GM19372 (cell line): ENCODE measurements at regions not wholly inside any gene's neighbourhood (a gene's known extent, or its start where the extent isn't known, plus 50 kb on each side); places are given as distances from the start of the nearest gene placed in this dataset.
A peak's percentile ranks its signal among the peaks of the same experiment; 100 is the strongest.
"Not testable (repeated sequence)": the region's sequence is repeated elsewhere in the genome, so short reads cannot be mapped to it uniquely, and the experiment has no call there.

Experiments
- ATAC-seq: cut with Tn5 transposase; IDR thresholded peaks from one replicate; pipeline ENCODE4 v1.9.1; 2021; ENCODE audit warnings: mild to moderate bottlenecking, low read depth, moderate library complexity; ENCODE audit not compliant: unreplicated experiment

- ATAC-seq: not testable (repeated sequence)
Observed at GRCh38 chr3:197459571-197459970, 96.2 kb downstream of the BDH1 start.

DNA sequence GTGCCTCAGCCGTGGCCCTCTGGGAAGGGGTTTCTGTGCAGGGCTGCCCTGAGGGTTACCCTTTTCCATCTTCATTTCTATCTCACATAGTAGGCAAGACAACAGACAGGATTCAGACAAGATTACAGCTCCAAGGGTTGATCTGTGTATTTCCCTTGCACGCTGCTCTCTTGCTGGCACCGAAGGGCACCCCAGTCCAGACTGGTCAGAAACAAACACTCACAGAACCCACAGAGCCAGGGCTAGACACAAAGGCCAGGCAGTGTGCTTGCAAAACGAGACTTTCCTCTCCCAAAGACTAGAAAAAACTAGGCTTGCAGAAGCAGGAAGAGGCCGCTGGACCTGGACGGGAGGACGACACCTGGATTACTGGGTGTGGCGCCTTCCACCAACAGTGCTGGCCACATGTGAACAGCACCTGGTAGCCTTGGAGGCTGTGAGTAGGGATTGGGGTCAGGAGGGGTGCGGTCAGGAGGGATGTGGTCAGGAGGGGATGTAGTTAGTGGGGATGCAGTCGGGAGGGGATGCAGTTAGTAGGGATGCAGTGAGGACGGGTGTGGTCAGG, 96.8 kb downstream of the BDH1 start:
- no peak for ATAC-seq

- ATAC-seq: peak; percentile 56
Observed at GRCh38 chr3:197458179-197458707, 97.5 kb downstream of the BDH1 start.

DNA sequence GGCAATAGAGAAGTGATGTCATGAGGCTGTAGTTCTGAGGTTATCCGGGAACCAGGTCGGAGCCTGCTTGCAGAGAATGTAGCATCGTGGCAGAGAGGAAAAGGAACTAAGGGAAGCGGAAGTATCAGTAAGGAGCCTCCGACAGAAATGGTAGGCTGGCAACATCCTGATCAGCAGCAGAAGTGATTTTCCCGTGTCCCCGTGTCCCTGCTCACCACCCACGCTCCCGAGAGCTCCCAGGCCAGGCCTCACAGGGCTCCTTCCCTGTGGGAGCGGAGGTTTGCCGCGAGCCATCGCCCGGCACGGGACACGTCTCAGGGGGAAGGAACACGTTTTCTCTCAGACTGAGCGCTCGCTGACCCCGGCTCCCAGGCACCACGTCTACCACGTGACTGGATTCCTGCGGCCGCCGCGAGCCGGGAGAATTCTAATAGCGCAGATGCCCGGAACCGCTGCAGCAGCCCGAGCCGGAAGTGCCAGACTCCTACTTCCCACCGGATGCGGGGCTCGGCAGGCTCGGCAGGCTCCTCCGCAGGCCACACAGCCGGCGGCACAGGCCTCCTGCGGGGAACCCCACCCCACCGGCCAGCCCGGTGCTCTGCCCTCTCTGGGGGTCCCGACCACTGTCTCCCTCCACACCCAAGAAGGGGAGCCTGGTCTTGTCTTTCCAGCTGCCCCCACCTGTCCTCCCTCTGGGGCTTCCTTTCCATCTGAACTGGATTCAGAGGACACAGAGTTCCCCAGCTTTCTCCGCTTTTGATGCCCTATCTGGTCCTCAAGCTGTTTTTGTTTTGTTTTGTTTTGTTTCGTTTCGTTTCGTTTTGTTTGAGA, 99.3 kb downstream of the BDH1 start:
- no peak for ATAC-seq

DNA sequence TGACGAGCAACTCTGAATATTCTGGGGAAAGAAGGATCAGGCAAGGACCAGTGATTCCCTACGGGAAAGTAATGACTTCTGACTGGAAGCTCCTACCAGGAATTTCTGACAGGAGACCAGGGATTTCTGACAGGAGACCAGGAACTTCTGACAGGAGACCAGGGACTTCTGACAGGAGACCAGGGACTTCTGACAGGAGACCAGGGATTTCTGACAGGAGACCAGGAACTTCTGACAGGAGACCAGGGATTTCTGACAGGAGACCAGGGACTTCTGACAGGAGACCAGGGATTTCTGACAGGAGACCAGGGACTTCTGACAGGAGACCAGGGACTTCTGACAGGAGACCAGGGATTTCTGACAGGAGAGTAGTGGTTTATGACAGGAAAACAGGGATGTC, 100.9 kb downstream of the BDH1 start:
- not testable (repeated sequence) for ATAC-seq

GRCh38 chr3:197454014-197454413, 101.8 kb downstream of the BDH1 start:
- ATAC-seq: no peak

- ATAC-seq: no peak
Observed at GRCh38 chr3:197450810-197451209, 105.0 kb downstream of the BDH1 start.

- ATAC-seq: no peak
Observed at GRCh38 chr3:197450308-197450707, 105.5 kb downstream of the BDH1 start.

- ATAC-seq: not testable (repeated sequence)
Observed at GRCh38 chr3:197449181-197449580, 106.6 kb downstream of the BDH1 start.

DNA sequence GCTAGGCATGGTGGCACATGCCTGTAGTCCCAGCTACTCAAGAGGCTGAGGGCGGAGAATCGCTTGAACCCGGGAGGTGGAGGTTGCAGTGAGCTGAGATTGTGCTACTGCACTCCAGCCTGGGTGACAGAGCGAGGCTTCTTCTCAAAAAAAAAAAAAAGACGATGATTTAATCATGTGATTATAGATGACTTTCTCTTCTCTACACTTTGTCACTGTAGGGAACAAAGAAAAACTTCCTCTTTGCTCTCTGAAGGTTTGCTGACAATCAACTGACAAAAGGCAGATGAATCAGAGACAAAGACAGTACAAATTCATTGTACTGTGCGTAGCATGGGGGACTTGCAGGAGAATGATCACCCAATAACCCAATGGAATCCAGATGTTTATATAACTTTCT, 108.0 kb downstream of the BDH1 start:
- not testable (repeated sequence) for ATAC-seq

DNA sequence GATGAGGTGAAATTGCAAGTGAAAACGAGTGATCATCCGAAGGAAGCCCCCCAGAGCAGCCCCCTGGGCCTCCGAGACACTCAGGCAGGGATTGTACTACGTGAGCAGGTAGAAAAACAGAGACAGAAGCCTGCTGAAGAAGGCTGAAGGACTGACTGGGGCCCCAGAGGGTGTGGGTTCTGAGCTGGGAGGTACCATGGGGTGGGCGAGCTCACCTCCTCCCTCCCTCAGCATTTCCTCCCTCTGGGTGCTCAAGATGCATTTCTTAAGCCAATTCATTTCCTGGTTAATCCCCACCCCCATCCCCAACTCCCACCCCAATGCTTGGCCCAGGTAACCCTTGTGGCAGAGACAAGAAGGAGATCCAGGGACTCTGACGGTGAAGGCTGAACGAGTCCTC, 108.7 kb downstream of the BDH1 start:
- no peak for ATAC-seq

DNA sequence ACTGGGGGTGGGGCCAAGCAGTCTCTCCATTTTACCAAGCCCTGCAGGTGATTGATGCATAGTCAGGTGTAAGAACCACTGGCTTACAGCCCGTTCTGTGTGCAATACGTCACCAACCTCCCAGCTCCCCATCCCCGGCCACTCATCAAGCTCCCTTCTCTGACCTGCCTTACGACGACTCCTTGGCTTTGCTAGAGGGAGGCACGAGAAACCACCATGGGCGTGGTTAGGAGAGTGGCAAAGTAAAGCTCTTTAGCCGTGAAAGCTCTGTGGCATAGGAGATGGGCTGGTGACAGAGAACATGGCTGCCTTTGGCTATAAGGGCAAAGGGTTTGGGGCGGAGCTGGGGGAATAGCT, 109.1 kb downstream of the BDH1 start:
- no peak for ATAC-seq

DNA sequence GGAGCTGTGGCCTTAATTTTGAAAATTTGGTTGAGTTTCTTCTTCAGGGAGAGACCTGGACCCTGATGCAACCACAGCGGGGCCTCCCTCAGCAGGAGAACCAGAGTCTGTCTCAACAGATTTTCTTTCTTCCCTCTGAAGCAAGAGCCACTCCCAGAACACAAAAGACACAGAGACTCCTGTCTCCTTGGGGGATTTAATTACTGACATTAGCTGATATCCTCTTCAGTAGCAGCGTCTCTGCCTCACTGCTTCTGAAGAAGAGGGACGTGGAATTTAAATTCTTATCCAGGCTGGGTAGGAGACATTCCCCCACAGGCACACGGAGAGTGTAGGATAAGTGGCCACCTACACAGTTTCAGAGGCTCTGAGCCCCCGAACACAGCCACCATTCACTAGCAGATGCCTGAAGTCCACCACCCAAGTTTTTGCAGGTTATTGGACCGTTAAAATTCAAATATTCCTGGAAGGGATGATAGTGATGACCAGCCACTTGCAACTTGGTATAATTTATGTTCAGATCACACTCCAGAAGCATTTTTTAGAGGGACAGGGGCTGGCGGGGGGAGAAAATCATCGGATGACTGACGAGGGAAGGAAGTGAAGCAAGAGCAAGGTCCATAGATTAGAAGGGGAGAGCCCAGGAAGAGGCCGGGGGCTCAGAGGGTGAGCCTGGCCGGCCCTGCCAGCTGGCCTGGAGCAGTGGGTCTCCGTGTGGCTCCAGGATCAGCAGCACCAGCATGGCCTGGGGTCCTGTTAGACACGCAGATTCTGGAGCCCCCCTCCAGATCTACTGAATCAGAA, 109.7 kb downstream of the BDH1 start:
- no peak for ATAC-seq

- ATAC-seq: no peak
Observed at GRCh38 chr3:197444793-197445379, 110.9 kb downstream of the BDH1 start.

DNA sequence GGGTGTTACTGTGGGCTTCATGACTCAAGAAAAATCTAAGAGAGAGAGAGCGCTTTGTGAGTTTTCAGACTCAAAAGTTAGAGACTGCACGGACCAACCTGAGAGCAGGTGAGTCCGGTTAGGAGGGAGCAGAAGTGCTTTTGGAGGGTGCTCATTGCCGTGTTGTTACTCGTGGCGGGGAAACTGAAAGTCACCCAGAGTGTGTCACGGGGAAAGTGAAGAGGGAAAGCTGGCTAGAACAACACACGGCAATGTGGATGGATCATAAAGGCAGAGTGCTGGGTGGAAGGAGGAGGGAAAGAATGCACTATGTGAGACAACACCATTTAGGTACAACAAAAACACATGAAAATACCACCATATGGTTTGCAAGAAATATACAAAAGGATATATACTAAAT, 112.3 kb downstream of the BDH1 start:
- ATAC-seq: no peak

DNA sequence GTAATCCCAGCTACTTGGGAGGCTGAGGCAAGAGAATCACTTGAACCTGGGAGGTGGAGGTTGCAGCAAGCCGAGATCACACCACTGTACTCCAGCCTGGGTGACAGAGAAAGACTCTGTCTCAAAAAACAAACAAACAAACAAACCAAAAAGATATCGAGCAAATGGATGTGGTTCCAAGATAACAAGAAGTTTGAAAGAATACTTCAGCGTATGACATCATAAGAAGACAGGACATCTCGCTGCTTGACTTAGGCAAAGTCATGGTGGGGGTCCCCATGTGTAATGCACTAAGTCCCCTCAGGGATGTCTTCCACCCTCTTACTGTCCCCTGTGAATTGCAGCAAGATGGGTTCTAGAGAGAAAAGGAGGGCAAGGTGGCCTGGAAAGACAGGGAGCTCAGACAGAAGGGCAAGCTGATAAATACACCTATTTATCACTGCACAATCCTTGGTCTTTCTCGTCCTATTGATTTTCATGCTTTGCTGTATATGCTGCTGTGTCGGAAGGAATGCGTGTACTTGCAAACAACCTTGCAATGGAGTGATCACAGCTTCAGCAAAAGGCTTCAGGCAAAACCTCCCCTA, 115.0 kb downstream of the BDH1 start:
- ATAC-seq: no peak

DNA sequence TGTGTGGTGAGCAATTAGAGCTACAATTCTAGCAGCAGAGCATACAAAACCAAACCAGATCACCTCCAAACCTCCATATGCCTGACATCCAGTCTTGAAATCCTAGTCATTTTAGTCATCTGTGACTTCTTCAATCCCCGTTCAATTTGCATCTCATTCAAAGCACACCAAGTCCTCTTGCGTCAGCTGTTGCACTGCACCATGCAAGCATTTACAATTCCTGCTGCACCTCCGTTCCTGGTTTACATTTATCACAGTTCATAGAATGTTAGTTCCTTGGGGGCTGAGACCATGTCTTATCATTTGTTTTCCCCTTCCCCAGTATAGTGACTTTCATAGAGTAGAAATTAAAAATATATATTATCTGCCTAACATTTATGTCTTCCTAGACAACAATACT, 116.9 kb downstream of the BDH1 start:
- ATAC-seq: no peak

GRCh38 chr3:197435426-197435825, 120.3 kb downstream of the BDH1 start:
- no peak for ATAC-seq

DNA sequence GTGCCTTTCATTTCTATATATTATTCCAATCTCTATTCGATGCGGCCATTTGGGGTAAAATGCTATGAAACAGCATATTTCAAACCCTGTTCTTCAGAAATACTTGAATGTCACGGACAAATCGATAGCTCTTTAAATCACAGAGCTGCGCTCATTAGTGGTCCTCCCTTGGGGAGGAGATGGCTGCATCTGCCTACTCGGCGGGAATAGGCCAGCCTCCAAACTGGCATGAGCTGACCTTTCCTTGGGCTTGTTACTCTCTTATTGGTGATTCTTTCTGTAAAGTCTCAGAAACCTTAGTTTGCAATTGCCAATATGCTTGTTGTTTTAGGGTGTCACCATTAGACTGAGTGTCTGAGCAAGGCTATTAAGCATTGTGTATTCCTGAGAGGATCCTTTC, 120.9 kb downstream of the BDH1 start:
- no peak for ATAC-seq

GRCh38 chr3:197432384-197433127, 123.2 kb downstream of the BDH1 start:
- no peak for ATAC-seq
